Uterus (tissue), 2 donors: ENCODE measurements at regions not wholly inside any gene's neighbourhood (a gene's known extent, or its start where the extent isn't known, plus 50 kb on each side); places are given as distances from the start of the nearest gene placed in this dataset.

Experiments
- CTCF ChIP-seq, 4 experiments: fragments of 200-600 bp in 2 of 4; fragments of 450-650 bp in 2 of 4; sonication (generic) in 2 of 4; IDR thresholded peaks; one replicate each; pipeline ENCODE4 v1.5.1; 2016 to 2019; ENCODE audit warnings: antibody characterized with exemption in 4 of 4, mild to moderate bottlenecking in 2 of 4, moderate library complexity in 1 of 4
- POLR2A ChIP-seq, 2 donors: fragments of 450-650 bp; IDR thresholded peaks; one replicate each; pipeline ENCODE4 v1.6.1; 2016; ENCODE audit warnings: antibody characterized with exemption in 2 of 2, mild to moderate bottlenecking in 1 of 2, moderate library complexity in 1 of 2

- TF ChIP-seq CTCF (IDR thresholded peaks at IDR 0.05) (no peak), POLR2A (IDR thresholded peaks at IDR 0.05) (no peak)
Observed at GRCh38 chr1:91075233-91076135, 53.6 kb upstream of the ZNF644 start.
